Activated CD8-positive, alpha-beta T cell treated with anti-CD3 and anti-CD28 coated beads for 36 hours (primary cell): ENCODE measurements at regions not wholly inside any gene's neighbourhood (a gene's known extent, or its start where the extent isn't known, plus 50 kb on each side); places are given as distances from the start of the nearest gene placed in this dataset.

Experiments
- ATAC-seq: fragments of 200-7000 bp; cut with Tn5 transposase; one replicate; pipeline ENCODE4 v1.10.0; 2021; ENCODE audit warnings: mild to moderate bottlenecking, moderate library complexity
- CTCF ChIA-PET: fragments of 350-600 bp; sonication (Branson Sonifier 250); formaldehyde crosslinking; loops from one replicate; lab custom pipeline; 2021; ENCODE audit warnings: antibody characterized with exemption; lab: Charles Lee
- POLR2A ChIA-PET: fragments of 350-600 bp; sonication (Branson Sonifier 250); formaldehyde crosslinking; loops from one replicate; lab custom pipeline; 2021; ENCODE audit warnings: antibody characterized with exemption; lab: Charles Lee
- DNase-seq: peaks from one replicate; pipeline ENCODE4 v3.0.0-alpha.2; 2020
- H3K27ac Mint-ChIP-seq: one replicate; pipeline ENCODE4 v1.8.0; 2021; ENCODE audit warnings: mild to moderate bottlenecking, mixed read lengths
- H3K27me3 Mint-ChIP-seq: one replicate; pipeline ENCODE4 v1.8.0; 2021; ENCODE audit warnings: mixed read lengths
- H3K36me3 Mint-ChIP-seq: one replicate; pipeline ENCODE4 v1.8.0; 2021; ENCODE audit warnings: low read depth, mixed read lengths
- H3K4me1 Mint-ChIP-seq: one replicate; pipeline ENCODE4 v1.8.0; 2021; ENCODE audit warnings: low read depth, mixed read lengths
- H3K4me3 Mint-ChIP-seq: one replicate; pipeline ENCODE4 v1.8.0; 2021; ENCODE audit warnings: mild to moderate bottlenecking, moderate library complexity, mixed read lengths
- H3K9me3 Mint-ChIP-seq: one replicate; pipeline ENCODE4 v1.8.0; 2021; ENCODE audit warnings: mixed read lengths
- CTCF ChIP-seq: fragments of 200-600 bp; IDR thresholded peaks from one replicate; pipeline ENCODE4 v1.8.0; 2022; ENCODE audit warnings: antibody characterized with exemption, mild to moderate bottlenecking
- intact Hi-C: fragments of 100-400 bp; cut with micrococcal nuclease; formaldehyde crosslinking; loops from one replicate; pipeline ENCODE4 v1.10.0; 2022

GRCh38 chr9:82456642-82457041 lies 468.1 kb downstream of the SPATA31D1 start:
- Mint-ChIP-seq H3K27ac (no peak overlapping the region), H3K4me1 (no peaks in the 10 kb centered on the region), H3K9me3 (peaks cover 9% of the 10 kb centered on the region), H3K4me3 (no peak overlapping the region), H3K36me3 (no peaks in the 10 kb centered on the region), H3K27me3 (no peaks in the 10 kb centered on the region)
- ATAC-seq, result no peak
- ChIA-PET CTCF (interaction anchor here (0.6 kb wide), 1 partner anchor 1091 kb away, joined by 3 read pairs; no protein-coding TSS in a partner anchor), POLR2A (interaction anchor here (0.6 kb wide), 1 partner anchor 692 kb away, joined by 3 read pairs; no protein-coding TSS in a partner anchor)
- DNase-seq, result no peak
- no peak for TF ChIP-seq CTCF
- intact Hi-C loops, result no loop called here

- H3K9me3 Mint-ChIP-seq, result peaks cover 7% of the 10 kb centered on the region
- no peak overlapping the region for H3K27ac Mint-ChIP-seq
- no peaks in the 10 kb centered on the region for H3K4me1 Mint-ChIP-seq
- CTCF ChIA-PET, result interaction anchor here (0.6 kb wide), 1 partner anchor 1092 kb away, joined by 3 read pairs; no protein-coding TSS in a partner anchor
- ATAC-seq (no peak), DNase-seq (no peak)
- TF ChIP-seq CTCF, result no peak
- H3K4me3 Mint-ChIP-seq, result no peak overlapping the region
- intact Hi-C loops, result no loop called here
- no peaks in the 10 kb centered on the region for H3K36me3 Mint-ChIP-seq
- no peaks in the 10 kb centered on the region for H3K27me3 Mint-ChIP-seq
- POLR2A ChIA-PET, result no interaction called here
Observed at GRCh38 chr9:82457298-82457697, 468.7 kb downstream of the SPATA31D1 start.

GRCh38 chr9:82457891-82458290 lies 469.3 kb downstream of the SPATA31D1 start:
- Mint-ChIP-seq H3K9me3 (peaks cover 5% of the 10 kb centered on the region), H3K4me3 (no peak overlapping the region), H3K4me1 (no peaks in the 10 kb centered on the region), H3K27me3 (no peaks in the 10 kb centered on the region), H3K27ac (no peak overlapping the region), H3K36me3 (no peaks in the 10 kb centered on the region)
- intact Hi-C loops, result no loop called here
- no peak for ATAC-seq
- ChIA-PET CTCF (no interaction called here), POLR2A (no interaction called here)
- DNase-seq, result no peak
- TF ChIP-seq CTCF, result no peak

GRCh38 chr9:82458296-82458695 lies 469.7 kb downstream of the SPATA31D1 start:
- Mint-ChIP-seq H3K27ac (no peak overlapping the region), H3K36me3 (no peaks in the 10 kb centered on the region), H3K4me1 (no peaks in the 10 kb centered on the region), H3K27me3 (no peaks in the 10 kb centered on the region), H3K4me3 (no peak overlapping the region), H3K9me3 (peaks cover 5% of the 10 kb centered on the region)
- DNase-seq, result no peak
- no peak for TF ChIP-seq CTCF
- intact Hi-C loops, result no loop called here
- POLR2A ChIA-PET, result no interaction called here
- CTCF ChIA-PET, result interaction anchor here (0.6 kb wide), 1 partner anchor 945 kb away, joined by 3 read pairs; no protein-coding TSS in a partner anchor
- ATAC-seq, result no peak

GRCh38 chr9:82466616-82467260 lies 478.2 kb downstream of the SPATA31D1 start:
- Mint-ChIP-seq H3K4me1 (no peaks in the 10 kb centered on the region), H3K9me3 (no peaks in the 10 kb centered on the region), H3K36me3 (no peaks in the 10 kb centered on the region), H3K27ac (no peak overlapping the region), H3K27me3 (peaks cover 1% of the 10 kb centered on the region), H3K4me3 (no peak overlapping the region)
- DNase-seq (no peak), ATAC-seq (no peak)
- ChIA-PET POLR2A (no interaction called here), CTCF (no interaction called here)
- intact Hi-C loops, result no loop called here
- TF ChIP-seq CTCF, result no peak
